CMK (cell line): ENCODE measurements at regions not wholly inside any gene's neighbourhood (a gene's known extent, or its start where the extent isn't known, plus 50 kb on each side); places are given as distances from the start of the nearest gene placed in this dataset.
"Not testable (repeated sequence)": the region's sequence is repeated elsewhere in the genome, so short reads cannot be mapped to it uniquely, and the experiment has no call there.

Experiments
- DNase-seq: peaks from one replicate; pipeline ENCODE4 v3.0.0-alpha.2; 2010; ENCODE audit warnings: low read depth

DNA sequence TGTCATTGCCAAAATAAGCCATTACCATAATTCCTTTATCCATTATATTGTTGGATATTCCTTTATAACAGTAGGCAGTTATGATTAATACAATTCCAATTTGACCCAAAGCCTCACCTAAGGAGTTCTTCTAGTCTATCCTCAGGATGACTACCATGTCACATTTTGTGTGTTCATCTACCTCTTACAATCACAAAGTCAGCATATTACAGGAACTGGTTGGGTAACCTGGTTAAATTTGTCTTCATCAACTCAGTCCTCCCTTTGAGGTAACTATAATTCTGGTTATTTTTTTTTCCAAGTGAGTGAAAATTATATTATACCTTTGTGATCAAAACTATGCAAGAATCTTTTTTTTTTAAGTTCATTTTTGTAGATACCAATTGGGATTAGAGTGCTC is 540.5 kb downstream of the BTBD3 start:
- DNase-seq, result no peak

DNA sequence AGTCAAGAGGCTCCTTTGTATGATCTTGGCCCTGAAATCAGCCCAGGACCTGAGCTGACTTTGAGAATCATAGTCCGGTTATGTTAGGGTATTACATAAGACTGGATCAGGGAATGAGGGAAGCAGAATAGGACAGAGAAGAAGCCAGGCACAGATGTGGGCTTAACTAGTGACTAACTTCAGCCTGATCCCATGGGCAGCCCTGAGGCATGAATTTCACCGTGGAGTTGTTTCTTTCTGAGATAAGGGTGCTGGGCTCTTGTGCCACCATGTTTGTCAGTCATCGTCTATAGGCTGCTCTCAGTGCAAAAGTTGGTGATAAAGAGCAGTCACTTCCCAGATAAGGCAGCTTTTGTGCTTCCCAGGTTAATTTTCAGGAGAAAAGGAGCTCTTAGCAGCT is 544.7 kb upstream of the SPTLC3 start:
- DNase-seq, result no peak

DNA sequence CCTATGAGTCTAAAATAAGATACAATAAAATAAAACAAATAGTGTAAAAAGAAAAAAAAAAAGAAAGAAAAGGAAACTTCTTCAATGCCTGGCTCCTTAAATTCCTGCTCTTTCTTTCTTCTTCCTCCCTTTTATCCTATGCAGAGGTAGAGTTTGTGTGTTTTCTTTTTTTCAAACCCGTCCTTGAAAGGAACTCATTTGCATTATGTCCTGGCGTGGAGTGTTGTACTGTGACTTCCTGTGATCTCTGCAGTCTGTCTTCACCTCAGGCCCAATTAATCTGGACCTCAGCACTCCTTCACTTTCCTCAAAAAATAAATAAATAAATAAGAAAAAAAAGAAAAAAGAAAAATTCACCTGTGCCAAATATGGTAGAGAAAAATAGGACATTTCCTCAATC is 541.9 kb upstream of the SPTLC3 start:
- no peak for DNase-seq

DNA sequence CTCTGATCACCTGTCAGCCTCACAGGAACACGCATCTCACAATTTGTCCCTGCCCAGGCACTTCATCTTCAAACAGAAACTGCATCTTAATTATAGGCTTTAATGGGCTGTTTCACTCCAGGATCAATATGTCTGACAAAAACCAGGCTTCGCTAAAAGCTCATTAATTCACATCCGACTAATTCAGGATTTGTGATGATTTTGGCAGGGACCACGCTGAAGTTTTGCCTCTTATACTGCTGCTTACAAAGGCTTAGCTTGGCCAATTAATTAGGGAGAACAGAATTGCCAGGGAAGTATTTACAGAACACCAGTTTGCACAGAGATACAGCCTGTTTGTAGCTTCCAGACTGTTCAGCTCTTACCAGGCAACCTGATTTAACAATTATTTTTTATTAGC is 541.0 kb upstream of the SPTLC3 start:
- no peak for DNase-seq

DNA sequence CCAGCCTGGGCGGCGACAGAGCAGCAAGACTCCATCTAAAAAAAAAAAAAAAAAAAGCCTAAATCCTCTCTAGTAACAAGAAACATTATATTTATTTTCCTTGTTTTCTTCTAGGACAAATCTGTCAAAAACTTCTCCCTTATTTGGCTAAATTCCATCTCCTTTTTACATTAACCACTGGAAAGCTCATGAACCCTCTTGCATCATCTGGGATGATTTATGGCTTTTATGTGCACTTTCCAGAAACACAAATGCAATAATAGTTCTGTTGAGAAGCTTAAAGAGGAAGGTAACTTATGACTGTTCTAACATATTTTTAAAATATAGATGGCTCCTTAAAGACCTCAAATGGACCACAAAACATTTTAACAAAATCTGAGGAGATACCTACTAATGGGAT is 526.1 kb upstream of the SPTLC3 start:
- DNase-seq, result no peak

DNA sequence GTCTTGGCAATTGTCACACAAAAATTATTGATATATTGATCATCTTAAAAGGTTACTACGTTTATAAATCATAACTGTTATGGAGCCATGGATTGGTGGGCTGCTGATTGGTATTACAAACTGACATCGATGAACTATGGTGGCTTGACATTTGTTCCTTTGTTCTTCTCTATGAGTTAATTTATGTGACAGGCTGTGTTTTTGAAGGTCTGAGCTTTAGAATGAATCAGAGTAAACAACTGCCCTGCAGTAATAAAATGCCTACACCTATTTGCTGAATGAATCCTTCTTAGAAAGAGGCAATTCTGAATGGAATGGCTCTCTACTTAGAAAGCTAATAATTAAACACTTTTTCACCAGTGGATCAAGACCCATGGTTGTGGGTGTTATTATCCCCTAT is 506.3 kb upstream of the SPTLC3 start:
- DNase-seq, result no peak

DNA sequence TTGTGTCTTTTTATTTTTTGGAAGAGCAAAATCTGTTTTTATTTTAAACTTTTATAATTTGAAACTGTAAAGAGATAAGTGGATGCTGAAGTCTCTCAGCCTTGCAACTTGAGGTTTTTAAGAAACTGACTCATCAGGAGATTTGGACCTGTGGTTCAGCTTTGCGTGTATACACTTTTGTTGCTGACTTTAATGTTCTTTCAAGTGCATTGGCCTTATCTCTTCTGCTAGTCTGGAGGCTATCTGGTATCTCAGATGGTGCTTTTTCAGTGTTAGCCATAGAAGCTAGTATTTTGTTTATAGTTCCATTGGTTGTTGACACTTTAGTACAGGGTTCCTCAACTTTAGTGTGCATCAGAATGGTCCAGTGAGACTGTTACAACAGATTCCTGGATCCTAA is 504.0 kb upstream of the SPTLC3 start:
- DNase-seq, result no peak

DNA sequence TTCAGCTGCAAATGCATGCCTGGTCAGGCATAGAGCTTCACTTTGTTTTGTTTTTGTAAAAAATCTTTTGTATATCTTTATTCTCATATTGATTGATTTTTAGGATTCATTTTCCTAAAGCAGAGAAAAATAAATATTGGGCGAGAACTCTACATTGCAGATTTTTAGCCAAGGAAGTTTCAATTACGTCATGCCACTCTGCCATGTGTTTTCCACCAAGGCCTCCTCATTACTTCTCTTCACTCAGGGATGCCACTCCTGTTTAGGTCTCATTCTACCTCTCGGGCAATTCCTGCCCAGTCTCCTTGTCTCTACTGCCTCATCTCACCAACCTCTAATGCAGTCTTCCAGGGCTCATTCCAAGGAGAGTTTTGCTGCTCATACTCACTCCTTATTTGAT is 497.3 kb upstream of the SPTLC3 start:
- DNase-seq, result no peak

DNA sequence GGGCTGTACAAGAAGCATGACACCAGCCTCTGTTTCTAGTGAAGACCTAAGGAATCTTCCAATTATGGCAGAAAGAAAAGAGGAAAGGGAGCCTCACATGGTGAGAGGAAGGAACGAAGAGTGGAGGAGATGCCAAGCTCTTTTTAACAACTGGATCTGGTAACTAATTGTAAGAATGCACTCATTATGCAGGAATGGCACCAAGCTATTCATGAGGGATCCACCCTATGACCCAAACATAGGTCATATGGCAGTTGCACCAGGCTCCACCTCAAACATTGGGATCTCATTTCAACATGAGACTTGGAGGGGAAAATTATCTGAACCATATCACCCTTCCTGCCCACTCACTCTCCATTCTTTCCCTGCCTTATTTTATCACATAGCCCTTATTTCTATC is 496.0 kb upstream of the SPTLC3 start:
- DNase-seq, result no peak

DNA sequence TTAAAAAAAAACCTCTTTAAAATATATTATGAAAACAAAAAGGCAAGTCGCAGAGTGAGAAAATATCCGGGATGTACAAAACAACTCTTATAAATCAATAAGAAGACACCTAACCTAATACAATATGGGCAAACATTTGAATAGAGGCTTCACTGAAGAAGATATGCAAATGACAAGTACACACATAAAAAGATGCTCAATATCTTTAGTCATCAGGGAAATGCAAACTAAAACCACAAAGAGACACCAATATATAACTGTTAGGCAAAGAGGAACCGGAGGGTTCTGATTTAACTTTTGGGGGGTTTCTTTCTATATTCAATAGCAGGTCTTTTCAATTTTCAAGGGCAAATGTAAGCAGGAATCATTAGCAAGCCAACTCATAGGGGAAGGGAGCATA is 480.7 kb upstream of the SPTLC3 start:
- DNase-seq, result no peak

DNA sequence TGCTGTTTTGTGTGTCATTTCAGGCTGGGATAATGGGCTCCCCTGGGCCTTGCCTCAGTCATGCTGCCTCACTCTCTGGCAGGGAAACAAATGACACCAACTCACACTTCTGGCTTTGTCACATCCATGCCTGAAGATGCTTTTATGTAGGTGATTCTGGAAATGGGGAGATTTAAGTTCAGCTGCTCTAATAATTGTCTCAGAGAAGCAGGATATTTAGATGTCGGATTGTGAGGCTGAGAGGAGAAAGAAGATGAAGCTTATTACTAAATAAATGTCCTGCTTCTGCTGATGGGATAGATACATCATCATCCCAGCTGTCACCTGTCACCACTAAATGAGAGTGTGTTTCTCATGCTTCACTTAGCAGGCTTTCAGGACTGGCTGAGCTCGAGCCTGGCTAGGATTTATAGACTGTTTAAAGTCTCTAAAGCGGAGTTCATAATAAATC is 480.2 kb upstream of the SPTLC3 start:
- DNase-seq, result no peak

DNA sequence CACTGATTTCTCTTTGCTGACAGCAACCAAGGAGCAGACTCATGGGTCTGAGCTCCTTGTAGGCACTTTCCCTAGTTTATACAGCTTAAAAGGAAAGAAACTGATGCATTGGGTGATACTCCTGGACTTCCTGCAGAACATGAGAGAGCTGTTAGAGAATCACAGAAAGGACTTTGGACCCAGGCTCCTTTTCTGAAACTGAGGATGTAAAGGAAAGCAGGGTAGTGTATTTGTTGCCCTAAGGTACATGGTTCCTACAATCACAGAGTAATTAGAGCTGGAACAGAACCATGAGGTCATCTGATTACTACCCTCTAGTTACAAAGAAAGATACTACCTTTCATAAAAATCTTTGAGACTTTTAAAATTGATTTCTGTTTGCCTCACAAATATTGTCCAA is 477.1 kb upstream of the SPTLC3 start:
- DNase-seq, result no peak

DNA sequence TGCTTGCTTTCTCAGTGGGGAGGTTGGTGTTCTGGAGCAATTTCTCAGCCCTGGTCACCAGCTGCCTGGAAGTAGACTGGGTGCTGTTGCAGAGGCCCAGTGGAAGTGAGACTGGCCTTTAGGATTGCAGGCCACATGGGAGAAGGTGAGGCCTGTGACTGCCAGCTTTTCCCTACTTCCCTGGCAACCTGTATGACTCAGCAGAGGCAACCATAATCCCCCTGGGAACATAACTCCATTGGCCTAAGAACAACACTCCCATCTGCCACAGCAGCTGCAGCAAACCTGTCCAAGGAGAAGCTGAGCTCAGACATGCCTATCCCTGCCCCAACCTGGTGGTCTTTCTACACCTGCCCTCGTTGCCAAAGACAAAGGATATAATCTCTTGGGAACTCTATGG is 473.5 kb upstream of the SPTLC3 start:
- DNase-seq, result no peak

DNA sequence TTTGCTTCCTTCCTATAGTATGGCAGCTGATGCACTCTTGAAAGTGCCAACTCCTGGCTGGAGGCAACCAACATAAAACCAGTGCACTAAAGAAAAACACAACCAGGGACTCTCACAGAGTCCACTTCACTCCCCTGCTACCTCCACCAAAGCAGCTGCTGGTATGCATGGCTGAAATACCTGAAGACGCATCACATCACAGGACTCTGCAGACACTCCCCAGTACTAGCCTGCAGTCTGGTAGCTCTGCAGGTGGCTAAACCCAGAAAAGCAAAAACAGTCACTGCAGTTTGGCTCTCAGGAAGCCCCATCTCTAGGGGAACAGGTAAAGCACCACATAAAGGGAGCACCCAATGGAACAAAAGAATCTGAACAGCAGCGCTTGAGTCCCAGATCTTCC is 473.0 kb upstream of the SPTLC3 start:
- DNase-seq, result no peak

DNA sequence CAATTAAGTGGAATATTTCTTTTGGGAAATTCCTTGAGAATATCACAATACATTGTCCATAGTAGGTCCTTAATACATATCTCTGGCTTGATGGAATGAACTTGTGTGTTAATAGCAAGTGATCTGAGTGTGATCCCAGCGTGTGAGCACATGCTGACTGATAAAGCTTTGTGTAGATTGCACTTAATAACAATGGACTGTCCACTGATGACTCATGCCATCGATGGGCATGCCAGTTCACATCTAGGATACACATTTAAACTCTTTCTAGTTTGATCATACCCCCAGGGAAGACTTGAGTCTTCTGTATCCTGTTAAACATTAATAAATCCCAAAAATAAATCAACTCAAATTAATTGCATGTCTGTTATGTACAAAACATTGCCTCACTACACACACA is 454.3 kb upstream of the SPTLC3 start:
- DNase-seq, result no peak

DNA sequence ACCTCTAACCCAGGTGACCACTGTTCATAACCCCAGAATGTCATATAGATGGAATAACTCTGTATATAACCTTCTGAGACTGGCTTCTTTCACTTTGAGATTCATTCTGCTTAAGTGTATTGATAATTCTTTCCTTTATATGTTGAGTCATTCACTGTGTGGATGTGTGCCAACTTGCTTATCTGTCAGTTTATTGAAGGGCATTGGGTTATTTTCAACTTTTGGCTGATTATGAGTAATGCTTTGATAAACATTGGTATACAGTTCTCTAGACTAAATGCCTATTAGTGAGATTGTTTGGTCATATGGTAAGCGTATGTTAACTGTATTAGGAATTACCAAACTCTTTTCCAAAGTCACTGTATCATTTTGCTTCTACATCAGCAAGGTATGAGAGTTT is 453.4 kb upstream of the SPTLC3 start:
- DNase-seq, result no peak

DNA sequence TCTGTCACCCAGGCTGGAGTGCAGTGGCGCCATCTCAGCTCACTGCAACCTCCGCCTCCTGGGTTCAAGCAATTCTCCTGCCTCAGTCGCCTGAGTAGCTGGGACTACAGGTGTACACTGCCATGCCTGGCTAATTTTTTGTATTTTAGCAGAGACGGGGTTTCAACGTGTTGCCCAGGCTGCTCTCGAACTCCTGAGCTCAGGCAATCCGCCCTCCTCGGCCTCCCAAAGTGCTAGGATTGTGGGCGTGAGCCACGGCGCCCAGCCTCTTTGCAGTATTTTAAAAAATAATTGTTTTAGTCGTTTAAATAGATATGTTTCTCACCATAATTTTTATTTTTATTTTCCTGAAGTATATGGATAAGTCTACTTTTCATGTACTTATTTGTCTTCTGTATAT is 452.9 kb upstream of the SPTLC3 start:
- DNase-seq, result not testable (repeated sequence)

DNA sequence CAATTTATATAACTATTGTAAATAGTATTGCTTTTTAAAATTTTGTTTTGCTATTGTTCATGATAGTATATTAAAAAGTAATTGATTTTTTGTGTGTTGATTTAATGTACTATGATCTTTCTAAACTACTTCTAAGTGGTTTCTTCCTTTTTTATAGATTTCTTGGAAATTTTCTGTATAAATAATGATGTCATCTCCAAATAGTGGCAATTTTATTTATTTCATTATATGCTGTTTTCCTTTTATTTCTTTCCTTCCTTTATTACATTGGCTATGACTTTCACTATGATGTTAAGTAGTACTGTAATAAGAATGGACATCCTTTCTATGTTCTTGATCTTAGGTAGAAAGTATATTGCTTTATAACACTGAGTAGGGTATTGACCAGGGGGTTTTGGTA is 451.5 kb upstream of the SPTLC3 start:
- no peak for DNase-seq

DNA sequence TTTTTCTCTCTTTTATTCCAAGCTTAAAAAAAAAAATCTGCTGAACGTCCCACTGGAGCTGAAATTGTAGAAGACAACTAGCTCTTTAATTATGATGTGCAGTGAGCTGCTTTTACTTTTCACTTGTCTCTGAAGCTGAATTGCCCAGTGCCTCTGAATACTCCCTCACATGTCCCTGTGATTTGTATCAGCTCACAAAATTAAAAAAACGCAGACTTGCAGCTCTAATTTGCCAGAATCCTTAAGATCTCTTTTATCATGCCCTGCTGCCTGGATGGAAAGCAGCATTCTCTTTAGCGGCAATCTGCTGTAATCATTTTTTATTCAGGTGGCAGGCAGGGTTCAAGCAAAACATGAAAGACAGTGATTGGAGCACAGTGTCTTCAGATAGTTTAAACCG is 443.8 kb upstream of the SPTLC3 start:
- DNase-seq, result no peak

DNA sequence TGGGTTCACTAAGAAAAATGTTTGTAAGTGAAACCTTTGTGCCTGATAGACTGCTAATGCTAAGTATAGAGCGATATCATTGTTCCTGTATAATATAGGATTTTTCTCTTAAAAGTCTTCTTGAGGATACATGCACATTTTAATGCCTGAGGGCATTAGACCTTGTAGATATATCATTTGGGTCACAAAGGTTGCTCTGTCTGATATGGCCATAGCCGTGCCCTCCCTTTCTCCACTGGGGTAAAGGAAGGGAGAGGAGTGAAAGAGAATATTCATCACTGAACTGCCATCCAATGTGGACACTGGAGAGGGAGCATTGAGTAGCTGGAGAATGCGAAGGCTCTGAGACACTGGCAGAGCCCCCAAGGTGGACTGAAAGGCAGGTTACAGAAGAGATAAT is 442.2 kb upstream of the SPTLC3 start:
- DNase-seq, result no peak

DNA sequence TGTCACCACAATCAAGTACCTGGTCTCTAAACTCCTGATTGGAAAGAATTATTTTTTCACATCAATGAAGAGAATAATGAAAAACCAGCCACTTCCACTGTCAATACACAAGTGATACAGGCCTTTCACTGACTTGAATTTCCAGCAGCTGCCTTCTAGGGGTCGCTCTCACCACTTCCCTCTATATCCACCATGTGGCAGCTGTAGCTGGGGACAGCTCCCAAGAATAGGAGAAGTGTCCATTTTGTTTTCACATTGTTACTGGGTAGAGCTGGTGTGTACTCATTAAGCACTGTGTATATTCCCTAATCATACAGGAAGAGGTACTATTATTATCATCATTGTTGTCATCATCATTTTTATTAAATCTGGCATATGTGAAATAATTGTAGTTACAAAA is 438.4 kb upstream of the SPTLC3 start:
- DNase-seq, result no peak

DNA sequence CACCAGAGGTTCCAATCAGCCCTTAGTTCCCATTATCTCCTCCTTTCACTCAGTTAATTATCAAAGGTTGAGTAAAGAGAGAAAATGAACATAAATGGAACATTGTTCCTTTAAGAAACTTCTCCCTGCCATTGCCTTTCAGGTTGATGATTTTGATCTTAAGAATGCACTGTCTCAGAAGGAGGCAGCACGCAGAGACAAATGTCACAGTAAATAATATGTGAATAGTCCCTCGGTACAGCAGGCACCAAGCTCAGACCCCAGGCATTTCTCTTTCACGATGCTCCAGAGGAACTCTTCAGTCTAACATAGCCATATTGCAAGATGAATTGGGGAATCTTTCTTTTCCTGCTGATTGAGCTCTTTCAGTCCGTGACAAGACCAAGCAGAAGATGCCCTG is 435.3 kb upstream of the SPTLC3 start:
- no peak for DNase-seq

DNA sequence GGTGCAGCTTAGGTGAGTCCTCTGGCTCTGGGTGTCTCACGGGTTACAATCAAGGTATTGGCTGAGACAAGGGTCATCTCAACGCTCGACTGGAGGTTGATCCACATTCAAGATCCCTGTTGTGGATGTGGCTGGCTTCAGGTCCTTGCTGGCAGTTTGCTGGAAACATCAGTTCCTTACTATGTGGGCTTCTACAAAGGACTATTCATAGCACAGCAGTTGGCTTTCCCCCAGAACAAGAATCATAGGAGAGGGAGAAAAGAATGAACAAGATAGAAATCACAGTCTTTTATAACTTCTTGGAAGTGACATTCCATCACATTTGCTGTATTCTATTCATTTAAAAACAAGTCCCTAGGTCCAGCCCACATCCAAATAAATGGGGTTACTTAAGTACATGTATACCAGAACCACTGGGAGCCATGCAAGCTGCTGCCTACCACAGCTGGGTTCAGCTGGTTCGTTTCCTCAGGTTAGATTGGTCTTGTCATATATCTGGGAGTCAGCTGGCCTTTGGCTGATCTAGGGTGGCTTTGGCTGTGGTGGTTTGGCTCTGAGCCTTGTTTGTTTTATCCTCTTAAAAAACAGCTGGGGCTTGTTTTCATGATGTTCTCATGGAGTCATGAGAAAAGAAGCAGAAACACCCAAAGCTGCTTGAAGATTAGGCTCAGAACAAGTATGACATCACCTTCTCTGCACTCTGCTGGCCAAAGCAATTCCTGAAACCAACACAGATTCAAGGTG is 433.2 kb upstream of the SPTLC3 start:
- DNase-seq, result no peak

DNA sequence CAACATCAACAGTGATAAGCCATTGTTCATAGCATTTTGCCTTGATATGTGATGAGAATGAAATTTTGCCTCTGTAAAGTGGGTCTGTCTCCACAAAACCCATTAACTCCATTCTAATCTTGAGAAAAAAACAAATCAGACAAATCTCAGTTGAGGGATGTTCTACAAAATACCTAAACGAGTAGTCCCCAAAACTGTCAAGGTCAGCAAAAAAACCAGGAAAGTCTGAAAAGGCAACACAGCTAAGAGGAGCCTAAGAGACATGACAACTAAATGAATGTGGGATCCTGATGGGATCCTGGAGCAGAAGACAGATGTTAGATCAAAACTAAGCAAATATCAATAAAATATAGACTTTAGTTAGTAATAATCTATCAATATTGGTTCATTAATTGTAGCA is 431.6 kb upstream of the SPTLC3 start:
- DNase-seq, result no peak
